CD14-positive monocyte (primary cell): ENCODE measurements at regions not wholly inside any gene's neighbourhood (a gene's known extent, or its start where the extent isn't known, plus 50 kb on each side); places are given as distances from the start of the nearest gene placed in this dataset.
A peak's percentile ranks its signal among the peaks of the same experiment; 100 is the strongest.

Experiments
- DNase-seq, 3 donors: peaks; one replicate each; pipeline ENCODE4 v3.0.0-alpha.2; 2011 to 2022
- H2AFZ ChIP-seq: 2 replicates; pipeline ENCODE4 v1.6.0; 2012; ENCODE audit warnings: mild to moderate bottlenecking, low read depth, low read length, inconsistent platforms; ENCODE audit not compliant: insufficient read depth, poor library complexity, severe bottlenecking
- H3K27ac ChIP-seq, 2 donors: 1 replicate in 1 of 2; 2 replicates in 1 of 2; pipeline ENCODE4 v1.5.1; 2012 to 2013; ENCODE audit warnings: low read length in 2 of 2, control low read depth in 1 of 2, inconsistent platforms in 1 of 2, low read depth in 1 of 2, mild to moderate bottlenecking in 1 of 2
- H3K27me3 ChIP-seq, 2 donors: one replicate each; pipeline versions ENCODE4 v1.6.0 to v1.6.1; 2011 to 2013; ENCODE audit warnings: low read length in 2 of 2; ENCODE audit not compliant: control insufficient read depth in 2 of 2, insufficient read depth in 2 of 2
- H3K36me3 ChIP-seq, 2 donors: replicated peaks in 1 of 2; 1 replicate in 1 of 2; 2 replicates in 1 of 2; pipeline versions ENCODE4 v1.5.1 to v1.6.1; 2012 to 2013; ENCODE audit warnings: low read length in 2 of 2, control low read depth in 1 of 2, inconsistent platforms in 1 of 2, mild to moderate bottlenecking in 1 of 2; ENCODE audit not compliant: insufficient read depth in 2 of 2, control insufficient read depth in 1 of 2
- H3K4me1 ChIP-seq, 2 donors: 1 replicate in 1 of 2; 2 replicates in 1 of 2; pipeline versions ENCODE4 v1.5.1 to v1.6.1; 2012 to 2013; ENCODE audit warnings: low read length in 2 of 2, control low read depth in 1 of 2, inconsistent platforms in 1 of 2, mild to moderate bottlenecking in 1 of 2, moderate library complexity in 1 of 2; ENCODE audit not compliant: insufficient read depth in 2 of 2, control insufficient read depth in 1 of 2
- H3K4me2 ChIP-seq: replicated peaks from 2 replicates; pipeline ENCODE3; 2012; ENCODE audit warnings: low read length, moderate library complexity, mild to moderate bottlenecking; ENCODE audit not compliant: poor library complexity, severe bottlenecking; ENCODE audit errors: extremely low read depth
- H3K4me3 ChIP-seq, 3 experiments: fragments of 200-600 bp in 1 of 3; sonication (generic) in 1 of 3; replicated peaks in 1 of 3; 1 replicate in 2 of 3; 2 replicates in 1 of 3; pipeline ENCODE4 v1.5.1; 2011 to 2013; ENCODE audit warnings: low read length in 3 of 3, mild to moderate bottlenecking in 3 of 3, control low read depth in 2 of 3, low read depth in 2 of 3, inconsistent platforms in 1 of 3, moderate library complexity in 1 of 3
- H3K79me2 ChIP-seq: 2 replicates; pipeline ENCODE4 v1.6.0; 2012; ENCODE audit warnings: mild to moderate bottlenecking, control low read depth, inconsistent platforms, low read length, moderate library complexity; ENCODE audit not compliant: insufficient read depth
- H3K9ac ChIP-seq: 2 replicates; pipeline ENCODE4 v1.6.0; 2017; ENCODE audit warnings: low read length, mild to moderate bottlenecking; ENCODE audit not compliant: insufficient read depth, poor library complexity, severe bottlenecking
- H3K9me3 ChIP-seq, 2 donors: replicated peaks in 1 of 2; 1 replicate in 1 of 2; 2 replicates in 1 of 2; pipeline versions ENCODE4 v1.5.1 to v1.6.1; 2012 to 2013; ENCODE audit warnings: low read length in 2 of 2, control low read depth in 1 of 2; ENCODE audit not compliant: control insufficient read depth in 1 of 2, insufficient read depth in 1 of 2
- H4K20me1 ChIP-seq: 2 replicates; pipeline ENCODE4 v1.6.0; 2012; ENCODE audit warnings: mild to moderate bottlenecking, low read length, control low read depth, moderate library complexity; ENCODE audit not compliant: insufficient read depth
- H3K27ac Mint-ChIP-seq, 7 donors: one replicate each; pipeline ENCODE4 v1.8.0; 2020; ENCODE audit warnings: mild to moderate bottlenecking in 7 of 7, mixed read lengths in 7 of 7, moderate library complexity in 6 of 7, inconsistent platforms in 2 of 7
- H3K27me3 Mint-ChIP-seq, 3 donors: one replicate each; pipeline ENCODE4 v1.8.0; 2021 to 2022; ENCODE audit warnings: low read depth in 3 of 3, mild to moderate bottlenecking in 3 of 3, mixed read lengths in 3 of 3, moderate library complexity in 3 of 3, inconsistent platforms in 1 of 3
- H3K36me3 Mint-ChIP-seq, 2 donors: one replicate each; pipeline ENCODE4 v1.8.0; 2020; ENCODE audit warnings: mixed read lengths in 2 of 2, inconsistent platforms in 1 of 2, mild to moderate bottlenecking in 1 of 2
- H3K4me1 Mint-ChIP-seq: one replicate; pipeline ENCODE4 v1.8.0; 2020; ENCODE audit warnings: mild to moderate bottlenecking, mixed read lengths
- H3K4me3 Mint-ChIP-seq, 2 donors: one replicate each; pipeline ENCODE4 v1.8.0; 2020; ENCODE audit warnings: mild to moderate bottlenecking in 2 of 2, mixed read lengths in 2 of 2, moderate library complexity in 1 of 2
- H3K9me3 Mint-ChIP-seq, 7 donors: one replicate each; pipeline ENCODE4 v1.8.0; 2020 to 2022; ENCODE audit warnings: mixed read lengths in 7 of 7, mild to moderate bottlenecking in 6 of 7, moderate library complexity in 6 of 7, inconsistent platforms in 2 of 7
- CTCF ChIP-seq: fragments of 200-600 bp; IDR thresholded peaks from one replicate; pipeline ENCODE4 v1.8.0; 2022; ENCODE audit warnings: antibody characterized with exemption, mild to moderate bottlenecking
- WGBS: methylation state at CpG from one replicate; pipeline ENCODE4 v1.1.5; 2013; ENCODE audit warnings: missing lambda C conversion rate; ENCODE audit not compliant: insufficient coverage; 5-methylcytosine and 5-hydroxymethylcytosine counted together
- intact Hi-C, 2 donors: fragments of 100-400 bp; cut with micrococcal nuclease; formaldehyde crosslinking; loops; one replicate each; pipeline versions ENCODE4 v1.15.0 to v1.15.1; 2023

- Histone ChIP-seq H3K79me2 (no peaks in the 10 kb centered on the region), H3K9ac (no peak overlapping the region), H3K27me3 (no peaks in the 10 kb centered on the region), H3K4me3 (no peak overlapping the region), H3K4me2 (no peak overlapping the region), H2AFZ (peak overlapping the region; percentile 35), H3K9me3 (no peaks in the 10 kb centered on the region), H3K27ac (no peak overlapping the region), H4K20me1 (no peaks in the 10 kb centered on the region), H3K36me3 (no peaks in the 10 kb centered on the region), H3K4me1 (no peaks in the 10 kb centered on the region)
- intact Hi-C loops: no loop called here
- no peak for DNase-seq
- TF ChIP-seq CTCF: no peak
- Mint-ChIP-seq H3K27ac (peak overlapping the region in 1 of 7 donors; percentile 52), H3K36me3 (no peaks in the 10 kb centered on the region), H3K4me3 (no peak overlapping the region), H3K27me3 (peaks cover 0 to 3% (median 3%) of the 10 kb centered on the region in 3 donors), H3K4me1 (no peaks in the 10 kb centered on the region), H3K9me3 (no peaks in the 10 kb centered on the region)
- WGBS: no CpG with 5 or more reads among the region's 1 CpG
Observed at GRCh38 chr6:21785164-21785563, 191.6 kb downstream of the SOX4 start.

GRCh38 chr6:21791056-21791455 lies 197.5 kb downstream of the SOX4 start:
- no peaks in the 10 kb centered on the region for H3K36me3 ChIP-seq
- TF ChIP-seq CTCF: no peak

More at GRCh38 chr6:21791056-21791455, 197.5 kb downstream of the SOX4 start:
- H3K27me3 Mint-ChIP-seq: peaks cover 0 to 3% (median 0%) of the 10 kb centered on the region in 3 donors
- no peak for DNase-seq
- Histone ChIP-seq H3K27me3 (no peaks in the 10 kb centered on the region), H3K4me3 (no peak overlapping the region), H3K27ac (no peak overlapping the region), H3K79me2 (no peaks in the 10 kb centered on the region), H4K20me1 (no peaks in the 10 kb centered on the region), H2AFZ (no peak overlapping the region), H3K4me2 (no peak overlapping the region), H3K9me3 (no peaks in the 10 kb centered on the region), H3K9ac (no peak overlapping the region), H3K4me1 (no peaks in the 10 kb centered on the region)
- WGBS: 43% methylated on average over 1 of the region's 3 CpGs
- H3K4me3 Mint-ChIP-seq: no peak overlapping the region
- intact Hi-C loops: no loop called here
- H3K4me1 Mint-ChIP-seq: no peaks in the 10 kb centered on the region
- no peaks in the 10 kb centered on the region for H3K36me3 Mint-ChIP-seq
- peak overlapping the region in 1 of 7 donors; percentile 35 for H3K27ac Mint-ChIP-seq
- peaks cover 0 to 2% (median 0%) of the 10 kb centered on the region in 7 donors for H3K9me3 Mint-ChIP-seq
